Fibroblast of lung (primary cell): ENCODE measurements at regions not wholly inside any gene's neighbourhood (a gene's known extent, or its start where the extent isn't known, plus 50 kb on each side); places are given as distances from the start of the nearest gene placed in this dataset.

Experiments
- DNase-seq, 2 donors: peaks; one replicate each; pipeline versions ENCODE4 v3.0.0 to v3.0.0-alpha.2; 2010; ENCODE audit warnings: low read depth in 2 of 2
- H2AFZ ChIP-seq: 2 replicates; pipeline ENCODE4 v1.5.1; 2012; ENCODE audit warnings: low read length, control low read depth, inconsistent platforms
- H3K27ac ChIP-seq: 2 replicates; pipeline ENCODE4 v1.5.1; 2011; ENCODE audit warnings: low read length, control low read depth; ENCODE audit not compliant: insufficient read depth
- H3K27me3 ChIP-seq: 2 replicates; pipeline ENCODE4 v1.5.1; 2011; ENCODE audit warnings: mild to moderate bottlenecking, low read length; ENCODE audit not compliant: control insufficient read depth, insufficient read depth
- H3K36me3 ChIP-seq: 2 replicates; pipeline ENCODE4 v1.5.1; 2011; ENCODE audit warnings: low read length; ENCODE audit not compliant: control insufficient read depth, insufficient read depth
- H3K4me1 ChIP-seq: 2 replicates; pipeline ENCODE4 v1.5.1; 2011; ENCODE audit warnings: low read length; ENCODE audit not compliant: control insufficient read depth, insufficient read depth; ENCODE audit errors: extremely low read depth
- H3K4me2 ChIP-seq: 2 replicates; pipeline ENCODE4 v1.5.1; 2011; ENCODE audit warnings: low read length, control low read depth; ENCODE audit not compliant: insufficient read depth; ENCODE audit errors: extremely low read depth
- H3K4me3 ChIP-seq, 4 experiments: fragments of 200-600 bp in 1 of 4; sonication (generic) in 1 of 4; replicated peaks in 1 of 4; 2 replicates each; pipeline ENCODE4 v1.5.1; 2011 to 2016; ENCODE audit warnings: low read length in 4 of 4, low read depth in 3 of 4, mild to moderate bottlenecking in 3 of 4, control low read depth in 2 of 4, inconsistent platforms in 1 of 4, mixed read lengths in 1 of 4; ENCODE audit not compliant: insufficient read depth in 1 of 4; ENCODE audit errors: control extremely low read depth in 1 of 4
- H3K79me2 ChIP-seq: 2 replicates; pipeline ENCODE4 v1.5.1; 2012; ENCODE audit warnings: mild to moderate bottlenecking, low read length, inconsistent platforms; ENCODE audit not compliant: control insufficient read depth, insufficient read depth
- H3K9ac ChIP-seq: 2 replicates; pipeline ENCODE4 v1.5.1; 2011; ENCODE audit warnings: mild to moderate bottlenecking, low read length, control low read depth; ENCODE audit not compliant: insufficient read depth
- H3K9me3 ChIP-seq: 2 replicates; pipeline ENCODE4 v1.5.1; 2012; ENCODE audit warnings: low read depth, low read length; ENCODE audit not compliant: control insufficient read depth, insufficient read depth
- H4K20me1 ChIP-seq: 2 replicates; pipeline ENCODE4 v1.5.1; 2011; ENCODE audit warnings: low read length; ENCODE audit not compliant: control insufficient read depth, insufficient read depth; ENCODE audit errors: extremely low read depth
- CTCF ChIP-seq, 2 donors: IDR thresholded peaks in 1 of 2; conservative IDR thresholded peaks in 1 of 2; 1 replicate in 1 of 2; 2 replicates in 1 of 2; pipeline ENCODE4 v1.5.1; 2011 to 2012; ENCODE audit warnings: low read length in 2 of 2, control low read depth in 1 of 2, inconsistent platforms in 1 of 2, low read depth in 1 of 2, mild to moderate bottlenecking in 1 of 2
- EZH2 ChIP-seq: IDR thresholded peaks from 2 replicates; pipeline ENCODE4 v1.5.1; 2012; ENCODE audit warnings: low read length, control low read depth, mild to moderate bottlenecking; ENCODE audit errors: missing control alignments

- DNase-seq: no peak
These were observed 255.3 kb downstream of the INHBA start for GRCh38 chr7:41447450-41448042.

GRCh38 chr7:41446606-41447449 is 256.1 kb downstream of the INHBA start:
- Histone ChIP-seq H2AFZ (no peak overlapping the region), H3K4me1 (no peaks in the 10 kb centered on the region), H3K4me3 (no peak overlapping the region), H3K36me3 (no peaks in the 10 kb centered on the region), H3K4me2 (no peak overlapping the region), H3K27me3 (no peaks in the 10 kb centered on the region), H3K27ac (no peak overlapping the region), H3K9me3 (no peaks in the 10 kb centered on the region), H3K9ac (no peak overlapping the region), H4K20me1 (no peaks in the 10 kb centered on the region), H3K79me2 (no peaks in the 10 kb centered on the region)
- DNase-seq: no peak
- no peak for TF ChIP-seq EZH2
- no peak for TF ChIP-seq CTCF (conservative IDR thresholded peaks at IDR 0.05 in 1 of 2, IDR thresholded peaks at IDR 0.05 in 1 of 2; ENCODE audit: low read depth in 1 of 2, low read length in 2 of 2)

More at GRCh38 chr7:41447450-41448042, 255.3 kb downstream of the INHBA start:
- no peaks in the 10 kb centered on the region for H3K36me3 ChIP-seq
- no peaks in the 10 kb centered on the region for H3K9me3 ChIP-seq
- H3K27me3 ChIP-seq: no peaks in the 10 kb centered on the region
- H3K79me2 ChIP-seq: no peaks in the 10 kb centered on the region
- H4K20me1 ChIP-seq: no peaks in the 10 kb centered on the region
- no peak overlapping the region for H3K9ac ChIP-seq
- no peak overlapping the region for H3K4me3 ChIP-seq
- no peak overlapping the region for H3K27ac ChIP-seq
- H3K4me1 ChIP-seq: no peaks in the 10 kb centered on the region
- TF ChIP-seq CTCF (conservative IDR thresholded peaks at IDR 0.05 in 1 of 2, IDR thresholded peaks at IDR 0.05 in 1 of 2; ENCODE audit: low read depth in 1 of 2, low read length in 2 of 2): no peak
- TF ChIP-seq EZH2: no peak
- H3K4me2 ChIP-seq: no peak overlapping the region
- H2AFZ ChIP-seq: no peak overlapping the region

GRCh38 chr7:41445946-41446345 is 256.9 kb downstream of the INHBA start:
- Histone ChIP-seq H3K4me3 (no peak overlapping the region), H3K27me3 (no peaks in the 10 kb centered on the region), H4K20me1 (no peaks in the 10 kb centered on the region), H2AFZ (no peak overlapping the region), H3K4me2 (no peak overlapping the region), H3K27ac (no peak overlapping the region), H3K4me1 (no peaks in the 10 kb centered on the region), H3K79me2 (no peaks in the 10 kb centered on the region), H3K9ac (no peak overlapping the region), H3K9me3 (no peaks in the 10 kb centered on the region), H3K36me3 (no peaks in the 10 kb centered on the region)
- TF ChIP-seq EZH2 (no peak), CTCF (conservative IDR thresholded peaks at IDR 0.05 in 1 of 2, IDR thresholded peaks at IDR 0.05 in 1 of 2; ENCODE audit: low read depth in 1 of 2, low read length in 2 of 2) (no peak)
- no peak for DNase-seq
